ENCODE measurements at regions not wholly inside any gene's neighbourhood (a gene's known extent, or its start where the extent isn't known, plus 50 kb on each side); places are given as distances from the start of the nearest gene placed in this dataset.
"Not testable (repeated sequence)": the region's sequence is repeated elsewhere in the genome, so short reads cannot be mapped to it uniquely, and the experiment has no call there.

GRCh38 chr1:116850436-116850835 lies 59.3 kb upstream of the PTGFRN start:
- Histone ChIP-seq H3K9me3 (ENCODE audit: insufficient read depth, low read length) (no peaks in the 10 kb centered on the region), H3K27me3 (ENCODE audit: low read depth, low read length) (no peaks in the 10 kb centered on the region), H3K27ac (ENCODE audit: low read length) (no peak overlapping the region), H2AFZ (ENCODE audit: low read depth, low read length) (no peak overlapping the region), H3K4me2 (ENCODE audit: low read length) (no peak overlapping the region), H3K9ac (ENCODE audit: low read length) (no peak overlapping the region), H4K20me1 (ENCODE audit: insufficient read depth, low read length) (no peaks in the 10 kb centered on the region), H3K4me3 (ENCODE audit: low read length) (no peak overlapping the region), H3K79me2 (ENCODE audit: low read length) (no peaks in the 10 kb centered on the region), H3K4me1 (ENCODE audit: low read length) (peaks cover 37% of the 10 kb centered on the region), H3K36me3 (replicated peaks; ENCODE audit: low read depth, low read length) (no peaks in the 10 kb centered on the region)
- no peak for TF ChIP-seq CTCF (IDR thresholded peaks at IDR 0.05; ENCODE audit: low read depth, low read length)
- TF ChIP-seq EZH2phosphoT487 (IDR thresholded peaks at IDR 0.05; ENCODE audit: low read depth), result no peak

- H3K27me3 ChIP-seq (ENCODE audit: low read depth, low read length); H3K9me3 ChIP-seq (ENCODE audit: insufficient read depth, low read length); H3K9ac ChIP-seq (ENCODE audit: low read length); H3K36me3 ChIP-seq (replicated peaks; ENCODE audit: low read depth, low read length); H3K79me2 ChIP-seq (ENCODE audit: low read length); H3K4me2 ChIP-seq (ENCODE audit: low read length); H2AFZ ChIP-seq (ENCODE audit: low read depth, low read length); H4K20me1 ChIP-seq (ENCODE audit: insufficient read depth, low read length); H3K27ac ChIP-seq (ENCODE audit: low read length); H3K4me3 ChIP-seq (ENCODE audit: low read length): not testable (repeated sequence)
- peaks cover 37% of the 10 kb centered on the region for H3K4me1 ChIP-seq (ENCODE audit: low read length)
Measured at GRCh38 chr1:116851189-116851588, 58.5 kb upstream of the PTGFRN start.

GRCh38 chr1:116851846-116852245 lies 57.9 kb upstream of the PTGFRN start:
- no peak overlapping the region for H2AFZ ChIP-seq (ENCODE audit: low read depth, low read length)
- H4K20me1 ChIP-seq (ENCODE audit: insufficient read depth, low read length), result no peaks in the 10 kb centered on the region
- no peak overlapping the region for H3K4me2 ChIP-seq (ENCODE audit: low read length)
- H3K4me1 ChIP-seq (ENCODE audit: low read length), result peaks cover 37% of the 10 kb centered on the region
- H3K9ac ChIP-seq (ENCODE audit: low read length), result no peak overlapping the region
- no peaks in the 10 kb centered on the region for H3K9me3 ChIP-seq (ENCODE audit: insufficient read depth, low read length)
- no peak overlapping the region for H3K27ac ChIP-seq (ENCODE audit: low read length)
- no peaks in the 10 kb centered on the region for H3K27me3 ChIP-seq (ENCODE audit: low read depth, low read length)
- no peaks in the 10 kb centered on the region for H3K79me2 ChIP-seq (ENCODE audit: low read length)
- no peak overlapping the region for H3K4me3 ChIP-seq (ENCODE audit: low read length)
- no peaks in the 10 kb centered on the region for H3K36me3 ChIP-seq (replicated peaks; ENCODE audit: low read depth, low read length)
- TF ChIP-seq EZH2phosphoT487 (IDR thresholded peaks at IDR 0.05; ENCODE audit: low read depth) (no peak), CTCF (IDR thresholded peaks at IDR 0.05; ENCODE audit: low read depth, low read length) (no peak)

GRCh38 chr1:116852367-116852766 lies 57.3 kb upstream of the PTGFRN start:
- Histone ChIP-seq H4K20me1 (ENCODE audit: insufficient read depth, low read length) (no peaks in the 10 kb centered on the region), H3K4me1 (ENCODE audit: low read length) (peaks cover 34% of the 10 kb centered on the region), H2AFZ (ENCODE audit: low read depth, low read length) (no peak overlapping the region), H3K79me2 (ENCODE audit: low read length) (no peaks in the 10 kb centered on the region), H3K4me3 (ENCODE audit: low read length) (no peak overlapping the region), H3K36me3 (replicated peaks; ENCODE audit: low read depth, low read length) (no peaks in the 10 kb centered on the region), H3K4me2 (ENCODE audit: low read length) (no peak overlapping the region), H3K27me3 (ENCODE audit: low read depth, low read length) (no peaks in the 10 kb centered on the region), H3K9ac (ENCODE audit: low read length) (no peak overlapping the region), H3K27ac (ENCODE audit: low read length) (no peak overlapping the region), H3K9me3 (ENCODE audit: insufficient read depth, low read length) (no peaks in the 10 kb centered on the region)
- TF ChIP-seq EZH2phosphoT487 (IDR thresholded peaks at IDR 0.05; ENCODE audit: low read depth) (no peak), CTCF (IDR thresholded peaks at IDR 0.05; ENCODE audit: low read depth, low read length) (no peak)

- no peaks in the 10 kb centered on the region for H3K9me3 ChIP-seq (ENCODE audit: insufficient read depth, low read length)
- no peaks in the 10 kb centered on the region for H3K36me3 ChIP-seq (replicated peaks; ENCODE audit: low read depth, low read length)
- H3K27me3 ChIP-seq (ENCODE audit: low read depth, low read length), result no peaks in the 10 kb centered on the region
- H3K4me2 ChIP-seq (ENCODE audit: low read length), result no peak overlapping the region
- H3K4me1 ChIP-seq (ENCODE audit: low read length), result peaks cover 29% of the 10 kb centered on the region
- H3K9ac ChIP-seq (ENCODE audit: low read length), result no peak overlapping the region
- no peak for TF ChIP-seq EZH2phosphoT487 (IDR thresholded peaks at IDR 0.05; ENCODE audit: low read depth)
- no peak for TF ChIP-seq CTCF (IDR thresholded peaks at IDR 0.05; ENCODE audit: low read depth, low read length)
- H4K20me1 ChIP-seq (ENCODE audit: insufficient read depth, low read length), result no peaks in the 10 kb centered on the region
- no peak overlapping the region for H3K27ac ChIP-seq (ENCODE audit: low read length)
- H3K4me3 ChIP-seq (ENCODE audit: low read length), result no peak overlapping the region
- H3K79me2 ChIP-seq (ENCODE audit: low read length), result no peaks in the 10 kb centered on the region
- H2AFZ ChIP-seq (ENCODE audit: low read depth, low read length), result no peak overlapping the region
Measured at GRCh38 chr1:116852910-116853309, 56.8 kb upstream of the PTGFRN start.

All from OCI-LY3 (cell line).